ENCODE measurements at regions not wholly inside any gene's neighbourhood (a gene's known extent, or its start where the extent isn't known, plus 50 kb on each side); places are given as distances from the start of the nearest gene placed in this dataset.

DNA sequence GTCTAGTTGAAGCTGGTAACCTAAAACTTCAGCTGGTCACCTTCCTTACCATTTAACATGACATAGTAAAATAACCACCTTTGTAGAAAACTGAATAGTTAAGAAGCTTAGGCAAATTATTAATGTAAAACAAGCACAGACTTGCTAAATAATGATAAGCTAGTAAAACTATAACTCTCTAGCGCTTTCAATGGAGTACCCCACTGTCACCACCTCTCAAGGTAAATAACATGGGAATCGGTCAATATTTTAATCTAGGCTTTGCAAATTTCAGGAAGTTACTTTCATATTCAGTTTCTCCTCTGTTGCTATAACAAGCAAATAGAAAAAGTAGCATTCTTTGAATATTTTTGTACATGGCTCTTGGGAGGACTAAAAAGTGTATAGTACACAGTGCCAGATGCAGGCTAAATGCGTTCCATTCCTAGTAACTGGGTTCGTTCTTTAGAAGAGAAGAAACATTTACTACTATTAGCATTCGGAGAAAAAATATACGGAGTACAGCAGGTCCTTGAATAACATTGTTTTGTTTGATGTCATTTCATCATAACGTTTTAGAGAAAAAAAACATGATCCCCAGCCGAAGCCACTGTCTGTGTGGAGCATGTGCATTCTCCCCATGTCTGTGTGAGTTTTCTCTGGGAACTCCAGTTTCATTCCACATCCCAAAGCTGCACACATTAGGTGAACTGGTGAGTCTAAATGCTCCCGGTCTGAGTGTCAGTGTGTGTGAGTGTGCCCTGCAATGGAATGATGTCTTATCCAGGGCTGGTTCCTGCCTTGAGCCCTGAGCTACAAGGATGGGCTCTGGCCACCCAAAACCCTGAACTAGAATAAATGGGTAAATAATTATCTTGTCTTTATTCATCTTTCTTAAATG, 52.5 kb downstream of the EPRS1 start:
- ChIA-PET POLR2A (ENCODE audit: low non-redundant PET) (no interaction called here), CTCF (no interaction called here)
- Histone ChIP-seq H3K27ac (ENCODE audit: low read depth, low read length, poor library complexity, severe bottlenecking) (no peak overlapping the region), H3K36me3 (ENCODE audit: insufficient read depth, low read length, poor library complexity, severe bottlenecking) (peaks cover 31% of the 10 kb centered on the region), H3K4me3 (ENCODE audit: low read depth, low read length, poor library complexity, severe bottlenecking) (no peak overlapping the region), H3K4me1 (ENCODE audit: insufficient read depth, low read length, poor library complexity, severe bottlenecking) (no peaks in the 10 kb centered on the region), H3K27me3 (replicated peaks; ENCODE audit: insufficient read depth, low read depth, low read length, poor library complexity) (no peaks in the 10 kb centered on the region), H3K9me3 (ENCODE audit: low read depth, low read length, poor library complexity, severe bottlenecking) (no peaks in the 10 kb centered on the region)
- DNase-seq (ENCODE audit: low spot score): no peak
- BruUV-seq (replicated peaks): no TSS peak
- intact Hi-C loops (cut with micrococcal nuclease; ENCODE audit: unreplicated experiment): loop anchor here (5.0 kb wide), 1 partner anchor 784 kb away; no protein-coding TSS in a partner anchor
- TF ChIP-seq EZH2 (IDR thresholded peaks at IDR 0.05; ENCODE audit: borderline replicate concordance, low read depth, low read length, poor library complexity, severe bottlenecking): no peak
- TF ChIP-seq, protein P1, sequence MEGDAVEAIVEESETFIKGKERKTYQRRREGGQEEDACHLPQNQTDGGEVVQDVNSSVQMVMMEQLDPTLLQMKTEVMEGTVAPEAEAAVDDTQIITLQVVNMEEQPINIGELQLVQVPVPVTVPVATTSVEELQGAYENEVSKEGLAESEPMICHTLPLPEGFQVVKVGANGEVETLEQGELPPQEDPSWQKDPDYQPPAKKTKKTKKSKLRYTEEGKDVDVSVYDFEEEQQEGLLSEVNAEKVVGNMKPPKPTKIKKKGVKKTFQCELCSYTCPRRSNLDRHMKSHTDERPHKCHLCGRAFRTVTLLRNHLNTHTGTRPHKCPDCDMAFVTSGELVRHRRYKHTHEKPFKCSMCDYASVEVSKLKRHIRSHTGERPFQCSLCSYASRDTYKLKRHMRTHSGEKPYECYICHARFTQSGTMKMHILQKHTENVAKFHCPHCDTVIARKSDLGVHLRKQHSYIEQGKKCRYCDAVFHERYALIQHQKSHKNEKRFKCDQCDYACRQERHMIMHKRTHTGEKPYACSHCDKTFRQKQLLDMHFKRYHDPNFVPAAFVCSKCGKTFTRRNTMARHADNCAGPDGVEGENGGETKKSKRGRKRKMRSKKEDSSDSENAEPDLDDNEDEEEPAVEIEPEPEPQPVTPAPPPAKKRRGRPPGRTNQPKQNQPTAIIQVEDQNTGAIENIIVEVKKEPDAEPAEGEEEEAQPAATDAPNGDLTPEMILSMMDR (conservative IDR thresholded peaks at IDR 0.05; ENCODE audit: low read depth, low read length): no peak

DNA sequence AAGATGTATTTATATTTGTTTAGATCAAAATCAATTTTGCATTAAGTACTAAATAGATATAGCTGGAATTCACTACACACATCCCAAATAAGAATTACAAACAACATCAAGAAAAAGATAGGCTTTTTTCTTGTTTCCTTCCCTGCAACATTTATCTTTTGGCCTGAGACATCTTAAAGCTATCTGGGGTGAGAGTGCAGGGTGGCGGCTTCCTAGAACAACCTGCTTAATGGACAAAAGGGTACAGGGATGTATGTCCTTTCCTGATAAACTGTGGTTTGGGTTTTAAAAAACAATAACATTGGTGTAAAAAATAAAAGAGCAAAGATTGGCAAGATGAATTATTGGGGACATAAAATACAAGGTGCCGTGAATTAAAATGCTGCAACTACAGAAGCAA, 54.4 kb downstream of the EPRS1 start:
- H3K36me3 ChIP-seq (ENCODE audit: insufficient read depth, low read length, poor library complexity, severe bottlenecking): peaks cover 30% of the 10 kb centered on the region

DNA sequence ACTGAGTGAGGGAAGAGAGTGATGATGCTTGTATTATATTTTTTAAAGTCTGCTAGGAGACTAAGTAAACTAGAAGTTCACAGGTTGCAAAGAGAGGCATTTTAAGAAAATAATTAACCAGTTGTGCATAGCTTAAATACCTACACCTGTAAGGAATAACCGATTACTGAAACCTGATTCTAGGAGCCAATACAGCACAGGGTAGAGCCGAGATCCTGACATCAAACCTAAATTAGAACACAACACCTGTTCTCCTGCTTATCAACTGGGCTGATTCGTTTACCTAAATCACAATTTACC, 54.8 kb downstream of the EPRS1 start:
- Histone ChIP-seq H3K36me3 (ENCODE audit: insufficient read depth, low read length, poor library complexity, severe bottlenecking) (peaks cover 29% of the 10 kb centered on the region), H3K27ac (ENCODE audit: low read depth, low read length, poor library complexity, severe bottlenecking) (no peak overlapping the region), H3K4me3 (ENCODE audit: low read depth, low read length, poor library complexity, severe bottlenecking) (no peak overlapping the region), H3K9me3 (ENCODE audit: low read depth, low read length, poor library complexity, severe bottlenecking) (no peaks in the 10 kb centered on the region), H3K4me1 (ENCODE audit: insufficient read depth, low read length, poor library complexity, severe bottlenecking) (no peaks in the 10 kb centered on the region), H3K27me3 (replicated peaks; ENCODE audit: insufficient read depth, low read depth, low read length, poor library complexity) (no peaks in the 10 kb centered on the region)
- CTCF ChIA-PET: interaction anchor here (1.0 kb wide), 2 partner anchors 103 to 742 kb away, joined by 4 to 5 read pairs; partner anchors contain the start of gene IARS2
- POLR2A ChIA-PET (ENCODE audit: low non-redundant PET): no interaction called here
- no peak for DNase-seq (ENCODE audit: low spot score)
- TF ChIP-seq, protein P1 (conservative IDR thresholded peaks at IDR 0.05; ENCODE audit: low read depth, low read length): no peak
- TF ChIP-seq EZH2 (IDR thresholded peaks at IDR 0.05; ENCODE audit: borderline replicate concordance, low read depth, low read length, poor library complexity, severe bottlenecking): no peak
- intact Hi-C loops (cut with micrococcal nuclease; ENCODE audit: unreplicated experiment): loop anchor here (5.0 kb wide), 1 partner anchor 786 kb away; no protein-coding TSS in a partner anchor
- no TSS peak for BruUV-seq (replicated peaks)

More for the DNA sequence above, 54.4 kb downstream of the EPRS1 start:
- BruUV-seq (replicated peaks): no TSS peak
- H3K27ac ChIP-seq (ENCODE audit: low read depth, low read length, poor library complexity, severe bottlenecking): no peak overlapping the region
- CTCF ChIA-PET: no interaction called here
- TF ChIP-seq, protein P1 (conservative IDR thresholded peaks at IDR 0.05; ENCODE audit: low read depth, low read length): no peak
- no peak for TF ChIP-seq EZH2 (IDR thresholded peaks at IDR 0.05; ENCODE audit: borderline replicate concordance, low read depth, low read length, poor library complexity, severe bottlenecking)
- no peaks in the 10 kb centered on the region for H3K4me1 ChIP-seq (ENCODE audit: insufficient read depth, low read length, poor library complexity, severe bottlenecking)
- intact Hi-C loops (cut with micrococcal nuclease; ENCODE audit: unreplicated experiment): loop anchor here (5.0 kb wide), 1 partner anchor 785 kb away; no protein-coding TSS in a partner anchor
- H3K9me3 ChIP-seq (ENCODE audit: low read depth, low read length, poor library complexity, severe bottlenecking): no peaks in the 10 kb centered on the region
- POLR2A ChIA-PET (ENCODE audit: low non-redundant PET): no interaction called here
- no peak overlapping the region for H3K4me3 ChIP-seq (ENCODE audit: low read depth, low read length, poor library complexity, severe bottlenecking)
- DNase-seq (ENCODE audit: low spot score): no peak
- no peaks in the 10 kb centered on the region for H3K27me3 ChIP-seq (replicated peaks; ENCODE audit: insufficient read depth, low read depth, low read length, poor library complexity)
